Uterus (tissue), 3 donors: ENCODE measurements at regions not wholly inside any gene's neighbourhood (a gene's known extent, or its start where the extent isn't known, plus 50 kb on each side); places are given as distances from the start of the nearest gene placed in this dataset.

ENCODE experiments used
- DNase-seq, 2 donors: peaks; one replicate each; pipeline ENCODE4 v3.0.0-alpha.2; 2019 to 2020
- H3K27ac ChIP-seq, 2 donors: fragments of 200-600 bp; sonication (generic); 1 replicate in 1 of 2; 2 replicates in 1 of 2; pipeline ENCODE4 v1.5.1; 2016 to 2018
- H3K27me3 ChIP-seq, 2 donors: fragments of 200-600 bp; sonication (generic); one replicate each; pipeline ENCODE4 v1.5.1; 2018 to 2019; ENCODE audit warnings: control low read depth in 1 of 2
- H3K36me3 ChIP-seq, 2 donors: fragments of 200-600 bp; sonication (generic); one replicate each; pipeline ENCODE4 v1.5.1; 2019; ENCODE audit warnings: control low read depth in 1 of 2
- H3K4me1 ChIP-seq, 2 donors: fragments of 200-600 bp; sonication (generic); one replicate each; pipeline ENCODE4 v1.5.1; 2018 to 2019; ENCODE audit warnings: control low read depth in 1 of 2
- H3K4me3 ChIP-seq, 2 donors: fragments of 200-600 bp; sonication (generic); 1 replicate in 1 of 2; 2 replicates in 1 of 2; pipeline ENCODE4 v1.5.1; 2018 to 2019; ENCODE audit warnings: mild to moderate bottlenecking in 1 of 2
- H3K9me3 ChIP-seq, 2 donors: fragments of 200-600 bp; sonication (generic); one replicate each; pipeline ENCODE4 v1.5.1; 2019; ENCODE audit warnings: control low read depth in 1 of 2
- CTCF ChIP-seq, 4 experiments: fragments of 200-600 bp in 2 of 4; fragments of 450-650 bp in 2 of 4; sonication (generic) in 2 of 4; IDR thresholded peaks; one replicate each; pipeline ENCODE4 v1.5.1; 2016 to 2019; ENCODE audit warnings: antibody characterized with exemption in 4 of 4, mild to moderate bottlenecking in 2 of 4, moderate library complexity in 1 of 4
- POLR2A ChIP-seq, 2 donors: fragments of 450-650 bp; IDR thresholded peaks; one replicate each; pipeline ENCODE4 v1.6.1; 2016; ENCODE audit warnings: antibody characterized with exemption in 2 of 2, mild to moderate bottlenecking in 1 of 2, moderate library complexity in 1 of 2
- intact Hi-C: fragments of 100-400 bp; cut with DNase I; formaldehyde crosslinking; loops from one replicate; pipeline ENCODE4 v1.15.1; 2023; ENCODE audit warnings: low total_unique reads
- donor health status: DM: yes; HTN: yes; CAD: no.

- Histone ChIP-seq H3K4me3 (no peak overlapping the region), H3K27me3 (no peaks in the 10 kb centered on the region), H3K4me1 (no peaks in the 10 kb centered on the region), H3K36me3 (no peaks in the 10 kb centered on the region), H3K27ac (no peak overlapping the region), H3K9me3 (no peaks in the 10 kb centered on the region)
- no peak for DNase-seq
- intact Hi-C loops: no loop called here
- TF ChIP-seq CTCF (IDR thresholded peaks at IDR 0.05) (no peak), POLR2A (IDR thresholded peaks at IDR 0.05) (no peak)
Observed at GRCh38 chr3:82281205-82281604, 519.8 kb upstream of the GBE1 start.

- H3K4me3 ChIP-seq: no peak overlapping the region
- no peak overlapping the region for H3K27ac ChIP-seq
- H3K9me3 ChIP-seq: no peaks in the 10 kb centered on the region
- no peak for DNase-seq
- no peaks in the 10 kb centered on the region for H3K36me3 ChIP-seq
- no peaks in the 10 kb centered on the region for H3K27me3 ChIP-seq
- TF ChIP-seq POLR2A (IDR thresholded peaks at IDR 0.05): no peak
- no peak for TF ChIP-seq CTCF (IDR thresholded peaks at IDR 0.05)
- H3K4me1 ChIP-seq: no peaks in the 10 kb centered on the region
- intact Hi-C loops: no loop called here
Observed at GRCh38 chr3:82276992-82277391, 515.5 kb upstream of the GBE1 start.

GRCh38 chr3:82274897-82275296 is 513.5 kb upstream of the GBE1 start:
- no peak for TF ChIP-seq CTCF (IDR thresholded peaks at IDR 0.05)
- TF ChIP-seq POLR2A (IDR thresholded peaks at IDR 0.05): no peak
- Histone ChIP-seq H3K27ac (no peak overlapping the region), H3K36me3 (no peaks in the 10 kb centered on the region), H3K9me3 (no peaks in the 10 kb centered on the region), H3K27me3 (no peaks in the 10 kb centered on the region), H3K4me1 (no peaks in the 10 kb centered on the region), H3K4me3 (no peak overlapping the region)
- DNase-seq: no peak
- intact Hi-C loops: no loop called here

GRCh38 chr3:82265747-82266146 is 504.3 kb upstream of the GBE1 start:
- no peak overlapping the region for H3K27ac ChIP-seq
- intact Hi-C loops: no loop called here
- TF ChIP-seq CTCF (IDR thresholded peaks at IDR 0.05): no peak
- TF ChIP-seq POLR2A (IDR thresholded peaks at IDR 0.05): no peak

GRCh38 chr3:82262193-82262592 is 500.7 kb upstream of the GBE1 start:
- Histone ChIP-seq H3K27me3 (no peaks in the 10 kb centered on the region), H3K36me3 (no peaks in the 10 kb centered on the region), H3K9me3 (no peaks in the 10 kb centered on the region), H3K4me3 (no peak overlapping the region), H3K27ac (no peak overlapping the region), H3K4me1 (no peaks in the 10 kb centered on the region)
- intact Hi-C loops: no loop called here
- no peak for TF ChIP-seq POLR2A (IDR thresholded peaks at IDR 0.05)
- no peak for TF ChIP-seq CTCF (IDR thresholded peaks at IDR 0.05)
- no peak for DNase-seq

More at GRCh38 chr3:82265747-82266146, 504.3 kb upstream of the GBE1 start:
- H3K4me1 ChIP-seq: no peaks in the 10 kb centered on the region
- no peaks in the 10 kb centered on the region for H3K36me3 ChIP-seq
- no peaks in the 10 kb centered on the region for H3K9me3 ChIP-seq
- DNase-seq: no peak
- H3K4me3 ChIP-seq: no peak overlapping the region
- H3K27me3 ChIP-seq: no peaks in the 10 kb centered on the region
